AG09319 (cell line): ENCODE measurements at regions not wholly inside any gene's neighbourhood (a gene's known extent, or its start where the extent isn't known, plus 50 kb on each side); places are given as distances from the start of the nearest gene placed in this dataset.

ENCODE experiments used
- DNase-seq: peaks from one replicate; pipeline ENCODE4 v3.0.0-alpha.2; 2010; ENCODE audit warnings: low read depth; ENCODE audit errors: extremely low read depth
- CTCF ChIP-seq: IDR thresholded peaks from 2 replicates; pipeline ENCODE4 v1.5.1; 2011; ENCODE audit warnings: low read depth, mild to moderate bottlenecking, inconsistent platforms, low read length, moderate library complexity

DNA sequence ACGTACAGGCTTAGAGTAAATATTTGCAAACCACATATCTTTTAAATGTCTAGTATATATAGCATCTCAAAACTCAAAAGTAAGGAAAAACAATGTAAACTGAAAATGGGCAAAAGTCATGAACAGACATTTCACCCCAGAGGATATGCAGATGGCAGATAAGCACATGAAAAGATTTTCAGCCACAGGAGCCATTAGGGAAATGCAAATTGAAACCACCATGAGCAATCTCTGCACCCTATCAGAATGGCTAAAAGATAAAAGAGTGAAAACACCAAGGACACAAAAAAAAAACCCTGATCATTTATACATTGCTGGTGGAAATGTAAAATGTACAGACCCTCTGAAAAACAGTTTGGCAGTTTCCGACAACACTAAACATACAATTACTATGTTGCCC lies 292.7 kb downstream of the ZNF516 start:
- no peak for TF ChIP-seq CTCF
- no peak for DNase-seq

- TF ChIP-seq CTCF: no peak
- DNase-seq: no peak
Observed at GRCh38 chr18:76195601-76196000, 299.4 kb downstream of the ZNF516 start.

GRCh38 chr18:76188097-76188496 lies 306.9 kb downstream of the ZNF516 start:
- TF ChIP-seq CTCF: no peak
- DNase-seq: no peak

GRCh38 chr18:76179257-76179656 lies 315.8 kb downstream of the ZNF516 start:
- no peak for DNase-seq
- no peak for TF ChIP-seq CTCF

GRCh38 chr18:76177160-76177559 lies 317.9 kb downstream of the ZNF516 start:
- no peak for TF ChIP-seq CTCF
- no peak for DNase-seq

DNA sequence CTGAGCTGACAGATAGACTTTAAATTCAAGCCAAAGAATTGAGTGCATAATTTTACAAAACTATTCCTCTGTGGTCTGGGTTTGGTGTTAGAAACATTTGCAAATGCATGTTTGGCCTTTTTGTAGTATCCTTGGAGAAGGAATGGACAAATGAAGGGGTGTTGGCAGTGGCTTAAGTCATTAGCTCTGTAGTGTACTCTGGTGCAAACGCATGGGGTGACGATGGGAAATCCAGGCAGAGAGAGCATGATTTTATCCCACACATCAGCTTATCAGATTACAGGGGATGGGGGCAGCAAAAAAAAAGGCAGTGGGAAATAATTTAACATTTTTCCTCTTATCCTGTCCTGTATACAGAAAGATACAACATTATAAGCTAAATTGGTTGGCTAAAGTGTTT lies 320.6 kb downstream of the ZNF516 start:
- DNase-seq: no peak
- TF ChIP-seq CTCF: no peak

GRCh38 chr18:76169733-76170132 lies 325.3 kb downstream of the ZNF516 start:
- no peak for TF ChIP-seq CTCF
- no peak for DNase-seq
